Suprapubic skin (tissue), 3 donors: ENCODE measurements at regions not wholly inside any gene's neighbourhood (a gene's known extent, or its start where the extent isn't known, plus 50 kb on each side); places are given as distances from the start of the nearest gene placed in this dataset.

ENCODE experiments used
- CTCF ChIP-seq, 2 donors: fragments of 200-600 bp in 1 of 2; fragments of 450-650 bp in 1 of 2; sonication (generic) in 1 of 2; IDR thresholded peaks; one replicate each; pipeline ENCODE4 v1.5.1; 2016 to 2019; ENCODE audit warnings: antibody characterized with exemption in 2 of 2, mild to moderate bottlenecking in 1 of 2, moderate library complexity in 1 of 2
- POLR2A ChIP-seq, 2 donors: fragments of 450-650 bp; IDR thresholded peaks; one replicate each; pipeline ENCODE4 v1.6.1; 2017; ENCODE audit warnings: antibody characterized with exemption in 2 of 2, mild to moderate bottlenecking in 2 of 2, moderate library complexity in 2 of 2

- no peak for TF ChIP-seq CTCF (IDR thresholded peaks at IDR 0.05)
- no peak for TF ChIP-seq POLR2A (IDR thresholded peaks at IDR 0.05)
Observed at GRCh38 chr7:53794816-53795215, 747.4 kb upstream of the VSTM2A start.
